ENCODE measurements at regions not wholly inside any gene's neighbourhood (a gene's known extent, or its start where the extent isn't known, plus 50 kb on each side); places are given as distances from the start of the nearest gene placed in this dataset.

DNA sequence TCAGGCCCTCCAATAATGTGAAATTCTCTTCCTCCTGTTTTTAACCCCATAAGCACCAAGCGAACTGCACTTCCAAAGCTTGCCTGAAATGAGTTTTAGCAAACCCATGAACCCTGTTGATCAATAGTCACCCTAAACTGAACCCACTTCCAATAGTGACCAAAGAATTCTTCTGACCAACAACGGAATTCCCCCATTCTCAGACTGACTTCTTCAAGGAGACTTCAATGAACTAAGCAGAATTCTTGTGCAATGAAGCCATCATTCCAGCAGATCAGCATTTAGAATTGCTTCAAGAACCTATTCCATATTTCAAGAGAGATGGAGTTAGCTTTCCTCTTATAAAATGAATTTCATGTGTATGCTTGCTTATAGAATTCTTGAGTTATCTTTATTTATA lies 176.9 kb upstream of the FN1 start:
- TF ChIP-seq EZH2phosphoT487 (IDR thresholded peaks at IDR 0.05; ENCODE audit: insufficient read depth, low read depth), result no peak
- TF ChIP-seq EZH2 (IDR thresholded peaks at IDR 0.05; ENCODE audit: insufficient read depth, poor library complexity, severe bottlenecking), result no peak
